ENCODE measurements at regions not wholly inside any gene's neighbourhood (a gene's known extent, or its start where the extent isn't known, plus 50 kb on each side); places are given as distances from the start of the nearest gene placed in this dataset.

GRCh38 chr2:37865640-37866039 is 59.4 kb upstream of the RMDN2 start:
- DNase-seq (ENCODE audit: low spot score), result no peak

- DNase-seq (ENCODE audit: low spot score), result no peak
These were observed 58.7 kb upstream of the RMDN2 start for GRCh38 chr2:37866171-37866934.

- DNase-seq (ENCODE audit: low spot score), result no peak
These were observed 57.9 kb upstream of the RMDN2 start for GRCh38 chr2:37867166-37867565.

GRCh38 chr2:37868866-37869265 is 56.2 kb upstream of the RMDN2 start:
- DNase-seq (ENCODE audit: low spot score), result no peak

GRCh38 chr2:37869304-37869703 is 55.8 kb upstream of the RMDN2 start:
- DNase-seq (ENCODE audit: low spot score), result no peak

- DNase-seq (ENCODE audit: low spot score), result no peak
These were observed 55.3 kb upstream of the RMDN2 start for GRCh38 chr2:37869771-37870170.

- DNase-seq (ENCODE audit: low spot score), result no peak
These were observed 54.3 kb upstream of the RMDN2 start for GRCh38 chr2:37870829-37871228.

GRCh38 chr2:37871456-37872191 is 53.5 kb upstream of the RMDN2 start:
- DNase-seq (ENCODE audit: low spot score), result no peak

GRCh38 chr2:37872192-37872750 is 52.8 kb upstream of the RMDN2 start:
- no peak for DNase-seq (ENCODE audit: low spot score)

- no peak for DNase-seq (ENCODE audit: low spot score)
These were observed 51.9 kb upstream of the RMDN2 start for GRCh38 chr2:37873229-37873628.

- no peak for DNase-seq (ENCODE audit: low spot score)
These were observed 51.2 kb upstream of the RMDN2 start for GRCh38 chr2:37873749-37874330.

GRCh38 chr2:37874470-37874869 is 50.6 kb upstream of the RMDN2 start:
- no peak for DNase-seq (ENCODE audit: low spot score)
